Stimulated activated memory B cell treated with anti-CD40 and anti-IgM and Interleukin-4, amounts not matched to agents 10 μg/mL and 1 μg/mL and 100 μg/mL, for 72 hours (primary cell): ENCODE measurements at regions not wholly inside any gene's neighbourhood (a gene's known extent, or its start where the extent isn't known, plus 50 kb on each side); places are given as distances from the start of the nearest gene placed in this dataset.
"Not testable (repeated sequence)": the region's sequence is repeated elsewhere in the genome, so short reads cannot be mapped to it uniquely, and the experiment has no call there.

Source experiments
- ATAC-seq: fragments of 150-1000 bp; cut with Tn5 transposase; 2 replicates; pipeline ENCODE4 v1.10.0; 2021
- H3K27ac Mint-ChIP-seq: one replicate; pipeline ENCODE4 v1.8.0; 2022; ENCODE audit warnings: mild to moderate bottlenecking, mixed read lengths
- H3K27me3 Mint-ChIP-seq: one replicate; pipeline ENCODE4 v1.8.0; 2022; ENCODE audit warnings: mixed read lengths
- H3K36me3 Mint-ChIP-seq: one replicate; pipeline ENCODE4 v1.8.0; 2022; ENCODE audit warnings: mixed read lengths
- H3K4me1 Mint-ChIP-seq: one replicate; pipeline ENCODE4 v1.8.0; 2022; ENCODE audit warnings: mixed read lengths
- H3K4me3 Mint-ChIP-seq: one replicate; pipeline ENCODE4 v1.8.0; 2022; ENCODE audit warnings: mild to moderate bottlenecking, moderate library complexity, mixed read lengths
- H3K9me3 Mint-ChIP-seq: one replicate; pipeline ENCODE4 v1.8.0; 2022; ENCODE audit warnings: mixed read lengths

GRCh38 chr18:34397286-34397896 lies 172.7 kb upstream of the NOL4 start:
- H3K4me1 Mint-ChIP-seq = no peaks in the 10 kb centered on the region
- H3K27ac Mint-ChIP-seq = no peak overlapping the region
- H3K36me3 Mint-ChIP-seq = no peaks in the 10 kb centered on the region
- H3K4me3 Mint-ChIP-seq = no peak overlapping the region
- ATAC-seq = no peak
- H3K27me3 Mint-ChIP-seq = no peaks in the 10 kb centered on the region
- no peaks in the 10 kb centered on the region for H3K9me3 Mint-ChIP-seq

GRCh38 chr18:34399892-34400291 lies 175.2 kb upstream of the NOL4 start:
- H3K4me3 Mint-ChIP-seq = no peak overlapping the region
- no peaks in the 10 kb centered on the region for H3K36me3 Mint-ChIP-seq
- H3K9me3 Mint-ChIP-seq = no peaks in the 10 kb centered on the region
- ATAC-seq = no peak
- H3K27me3 Mint-ChIP-seq = no peaks in the 10 kb centered on the region
- no peak overlapping the region for H3K27ac Mint-ChIP-seq
- H3K4me1 Mint-ChIP-seq = no peaks in the 10 kb centered on the region

GRCh38 chr18:34400834-34401233 lies 176.1 kb upstream of the NOL4 start:
- no peak for ATAC-seq
- Mint-ChIP-seq H3K4me1 (no peaks in the 10 kb centered on the region), H3K4me3 (no peak overlapping the region), H3K36me3 (no peaks in the 10 kb centered on the region), H3K27me3 (no peaks in the 10 kb centered on the region), H3K27ac (no peak overlapping the region), H3K9me3 (no peaks in the 10 kb centered on the region)

GRCh38 chr18:34401775-34402174 lies 177.1 kb upstream of the NOL4 start:
- Mint-ChIP-seq H3K27me3 (no peaks in the 10 kb centered on the region), H3K27ac (no peak overlapping the region), H3K4me1 (no peaks in the 10 kb centered on the region), H3K9me3 (no peaks in the 10 kb centered on the region), H3K36me3 (no peaks in the 10 kb centered on the region), H3K4me3 (no peak overlapping the region)
- no peak for ATAC-seq

GRCh38 chr18:34407471-34407870 lies 182.8 kb upstream of the NOL4 start:
- not testable (repeated sequence) for H3K36me3 Mint-ChIP-seq, H3K27me3 Mint-ChIP-seq, H3K9me3 Mint-ChIP-seq, H3K27ac Mint-ChIP-seq, ATAC-seq, H3K4me1 Mint-ChIP-seq, H3K4me3 Mint-ChIP-seq

- H3K4me3 Mint-ChIP-seq = no peak overlapping the region
- H3K9me3 Mint-ChIP-seq = peaks cover 9% of the 10 kb centered on the region
- no peak overlapping the region for H3K27ac Mint-ChIP-seq
- H3K4me1 Mint-ChIP-seq = no peaks in the 10 kb centered on the region
- H3K36me3 Mint-ChIP-seq = no peaks in the 10 kb centered on the region
- H3K27me3 Mint-ChIP-seq = no peaks in the 10 kb centered on the region
- ATAC-seq = no peak
Observed at GRCh38 chr18:34411952-34412351, 187.2 kb upstream of the NOL4 start.

- Mint-ChIP-seq H3K9me3 (peaks cover 15% of the 10 kb centered on the region), H3K27me3 (no peaks in the 10 kb centered on the region), H3K4me3 (no peak overlapping the region), H3K27ac (no peak overlapping the region), H3K4me1 (no peaks in the 10 kb centered on the region), H3K36me3 (no peaks in the 10 kb centered on the region)
- ATAC-seq = no peak
Observed at GRCh38 chr18:34431042-34431441, 206.3 kb upstream of the NOL4 start.

- Mint-ChIP-seq H3K27me3 (no peaks in the 10 kb centered on the region), H3K36me3 (no peaks in the 10 kb centered on the region), H3K27ac (no peak overlapping the region), H3K4me1 (no peaks in the 10 kb centered on the region), H3K9me3 (peaks cover 10% of the 10 kb centered on the region), H3K4me3 (no peak overlapping the region)
- ATAC-seq = no peak
Observed at GRCh38 chr18:34444622-34445021, 219.9 kb upstream of the NOL4 start.

GRCh38 chr18:34448662-34449061 lies 223.9 kb upstream of the NOL4 start:
- Mint-ChIP-seq H3K9me3 (peaks cover 9% of the 10 kb centered on the region), H3K36me3 (no peaks in the 10 kb centered on the region), H3K27me3 (no peaks in the 10 kb centered on the region), H3K4me1 (no peaks in the 10 kb centered on the region), H3K4me3 (no peak overlapping the region), H3K27ac (no peak overlapping the region)
- ATAC-seq = no peak

- Mint-ChIP-seq H3K36me3 (no peaks in the 10 kb centered on the region), H3K27me3 (no peaks in the 10 kb centered on the region), H3K4me3 (no peak overlapping the region), H3K9me3 (peaks cover 7% of the 10 kb centered on the region), H3K4me1 (no peaks in the 10 kb centered on the region), H3K27ac (no peak overlapping the region)
- no peak for ATAC-seq
Observed at GRCh38 chr18:34457761-34458160, 233.0 kb upstream of the NOL4 start.

- no peak for ATAC-seq
- peaks cover 6% of the 10 kb centered on the region for H3K9me3 Mint-ChIP-seq
- H3K36me3 Mint-ChIP-seq = no peaks in the 10 kb centered on the region
- H3K27me3 Mint-ChIP-seq = no peaks in the 10 kb centered on the region
- H3K27ac Mint-ChIP-seq = no peak overlapping the region
- H3K4me3 Mint-ChIP-seq = no peak overlapping the region
- no peaks in the 10 kb centered on the region for H3K4me1 Mint-ChIP-seq
Observed at GRCh38 chr18:34458410-34458977, 233.8 kb upstream of the NOL4 start.

- Mint-ChIP-seq H3K4me1 (no peaks in the 10 kb centered on the region), H3K27me3 (no peaks in the 10 kb centered on the region), H3K27ac (no peak overlapping the region), H3K9me3 (peaks cover 6% of the 10 kb centered on the region), H3K4me3 (no peak overlapping the region), H3K36me3 (no peaks in the 10 kb centered on the region)
- no peak for ATAC-seq
Observed at GRCh38 chr18:34461266-34461665, 236.6 kb upstream of the NOL4 start.

GRCh38 chr18:34467058-34467457 lies 242.3 kb upstream of the NOL4 start:
- Mint-ChIP-seq H3K36me3 (no peaks in the 10 kb centered on the region), H3K27ac (no peak overlapping the region), H3K4me1 (no peaks in the 10 kb centered on the region), H3K4me3 (no peak overlapping the region), H3K9me3 (peaks cover 10% of the 10 kb centered on the region), H3K27me3 (no peaks in the 10 kb centered on the region)
- no peak for ATAC-seq

GRCh38 chr18:34480162-34480700 lies 229.9 kb upstream of the DTNA start:
- no peak overlapping the region for H3K27ac Mint-ChIP-seq
- H3K36me3 Mint-ChIP-seq = no peaks in the 10 kb centered on the region
- H3K9me3 Mint-ChIP-seq = peaks cover 7% of the 10 kb centered on the region
- H3K4me3 Mint-ChIP-seq = no peak overlapping the region
- no peak for ATAC-seq
- no peaks in the 10 kb centered on the region for H3K4me1 Mint-ChIP-seq
- no peaks in the 10 kb centered on the region for H3K27me3 Mint-ChIP-seq

- ATAC-seq = no peak
- peaks cover 7% of the 10 kb centered on the region for H3K9me3 Mint-ChIP-seq
- H3K27me3 Mint-ChIP-seq = no peaks in the 10 kb centered on the region
- no peaks in the 10 kb centered on the region for H3K4me1 Mint-ChIP-seq
- H3K4me3 Mint-ChIP-seq = no peak overlapping the region
- no peak overlapping the region for H3K27ac Mint-ChIP-seq
- no peaks in the 10 kb centered on the region for H3K36me3 Mint-ChIP-seq
Observed at GRCh38 chr18:34482204-34482603, 227.9 kb upstream of the DTNA start.

GRCh38 chr18:34483198-34483597 lies 226.9 kb upstream of the DTNA start:
- no peaks in the 10 kb centered on the region for H3K4me1 Mint-ChIP-seq
- no peak overlapping the region for H3K4me3 Mint-ChIP-seq
- ATAC-seq = no peak
- no peaks in the 10 kb centered on the region for H3K27me3 Mint-ChIP-seq
- H3K9me3 Mint-ChIP-seq = peaks cover 7% of the 10 kb centered on the region
- H3K27ac Mint-ChIP-seq = no peak overlapping the region
- no peaks in the 10 kb centered on the region for H3K36me3 Mint-ChIP-seq
